ENCODE measurements at regions not wholly inside any gene's neighbourhood (a gene's known extent, or its start where the extent isn't known, plus 50 kb on each side); places are given as distances from the start of the nearest gene placed in this dataset.

DNA sequence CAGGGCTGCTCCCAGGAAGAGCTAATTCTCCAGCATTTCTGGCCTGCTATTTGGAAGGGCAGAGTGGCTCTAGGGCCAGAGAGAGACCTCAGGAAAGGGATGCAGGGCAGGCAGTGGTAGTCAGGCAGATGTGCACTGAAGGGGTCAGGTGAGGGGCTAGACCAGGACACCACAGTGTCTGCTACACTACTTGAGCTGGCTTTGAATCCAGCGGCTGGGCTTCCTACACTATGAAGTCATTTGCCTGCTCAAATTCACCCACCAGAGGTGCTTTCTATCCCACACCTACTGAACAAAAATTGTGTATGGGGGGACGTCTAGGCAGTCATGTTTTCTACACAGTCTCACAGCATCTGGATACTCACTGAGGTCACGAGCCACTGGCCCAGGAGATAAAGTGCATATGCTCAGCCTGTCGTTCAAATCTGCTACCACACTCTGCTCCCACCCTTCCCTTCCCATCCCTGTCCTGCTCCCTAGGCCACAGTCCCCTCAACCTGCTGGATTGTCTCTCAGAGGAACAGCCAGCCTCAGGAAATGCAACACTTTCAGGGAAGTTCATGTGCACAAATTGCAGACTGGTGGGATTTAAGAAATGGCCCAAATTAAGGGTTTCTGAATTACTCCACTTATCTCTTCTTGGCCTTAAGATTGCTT is 49.9 kb upstream of the SLC6A11 start:
- no peak for TF ChIP-seq TCF4 (CRISPR knock-in tag; IDR thresholded peaks at IDR 0.05; ENCODE audit: borderline replicate concordance)
- no peak for TF ChIP-seq ZNF8 (CRISPR knock-in tag; IDR thresholded peaks at IDR 0.05)
- TF ChIP-seq ZFP3 (CRISPR knock-in tag; IDR thresholded peaks at IDR 0.05), result no peak
- TF ChIP-seq ARNTL (CRISPR knock-in tag; IDR thresholded peaks at IDR 0.05; ENCODE audit: borderline replicate concordance, low read depth), result no peak
- no peak for TF ChIP-seq ZFP30 (CRISPR knock-in tag; IDR thresholded peaks at IDR 0.05)
- TF ChIP-seq ESRRG (CRISPR knock-in tag; IDR thresholded peaks at IDR 0.05), result no peak
- TF ChIP-seq ZC3H10 (CRISPR knock-in tag; IDR thresholded peaks at IDR 0.05), result no peak
